Mesothelial cell of epicardium (in vitro differentiated cells): ENCODE measurements at regions not wholly inside any gene's neighbourhood (a gene's known extent, or its start where the extent isn't known, plus 50 kb on each side); places are given as distances from the start of the nearest gene placed in this dataset.

Experiments
- DNase-seq, 2 experiments: peaks; one replicate each; pipeline ENCODE4 v3.0.0; 2021; ENCODE audit warnings: low spot score in 2 of 2; ENCODE audit not compliant: unreplicated experiment in 2 of 2
- H3K27ac Mint-ChIP-seq: 2 replicates; pipeline ENCODE4 v1.8.0; 2021; ENCODE audit warnings: mixed read lengths
- H3K27me3 Mint-ChIP-seq: 2 replicates; pipeline ENCODE4 v1.8.0; 2021; ENCODE audit warnings: low read depth, mixed read lengths
- H3K36me3 Mint-ChIP-seq: 2 replicates; pipeline ENCODE4 v1.8.0; 2021; ENCODE audit warnings: mixed read lengths
- H3K4me1 Mint-ChIP-seq: 2 replicates; pipeline ENCODE4 v1.8.0; 2021; ENCODE audit warnings: mixed read lengths
- H3K4me3 Mint-ChIP-seq: 2 replicates; pipeline ENCODE4 v1.8.0; 2021; ENCODE audit warnings: mild to moderate bottlenecking, moderate library complexity, mixed read lengths
- H3K9me3 Mint-ChIP-seq: 2 replicates; pipeline ENCODE4 v1.8.0; 2021; ENCODE audit warnings: mixed read lengths
- CTCF ChIP-seq: fragments of 200-600 bp; sonication (generic); IDR thresholded peaks from one replicate; pipeline ENCODE4 v1.5.0; 2021; ENCODE audit warnings: antibody characterized with exemption; ENCODE audit not compliant: unreplicated experiment

- peak overlapping the region; percentile 58 for H3K27ac Mint-ChIP-seq
These were observed 322.9 kb upstream of the B3GAT1 start for GRCh38 chr11:134734894-134735293.

GRCh38 chr11:134734141-134734845 is 322.3 kb upstream of the B3GAT1 start:
- no peaks in the 10 kb centered on the region for H3K36me3 Mint-ChIP-seq
- peak overlapping the region; percentile 58 for H3K27ac Mint-ChIP-seq
- no peaks in the 10 kb centered on the region for H3K9me3 Mint-ChIP-seq
- TF ChIP-seq CTCF, result no peak
- no peak overlapping the region for H3K4me3 Mint-ChIP-seq
- H3K4me1 Mint-ChIP-seq, result peaks cover 46% of the 10 kb centered on the region
- DNase-seq, result no peak
- no peaks in the 10 kb centered on the region for H3K27me3 Mint-ChIP-seq

More at GRCh38 chr11:134734894-134735293, 322.9 kb upstream of the B3GAT1 start:
- DNase-seq, result no peak
- no peaks in the 10 kb centered on the region for H3K9me3 Mint-ChIP-seq
- H3K27me3 Mint-ChIP-seq, result no peaks in the 10 kb centered on the region
- H3K4me1 Mint-ChIP-seq, result peaks cover 46% of the 10 kb centered on the region
- TF ChIP-seq CTCF, result no peak
- no peaks in the 10 kb centered on the region for H3K36me3 Mint-ChIP-seq
- no peak overlapping the region for H3K4me3 Mint-ChIP-seq

- Mint-ChIP-seq H3K36me3 (no peaks in the 10 kb centered on the region), H3K9me3 (no peaks in the 10 kb centered on the region), H3K4me1 (peaks cover 46% of the 10 kb centered on the region), H3K4me3 (no peak overlapping the region), H3K27me3 (no peaks in the 10 kb centered on the region), H3K27ac (no peak overlapping the region)
- no peak for TF ChIP-seq CTCF
- no peak for DNase-seq
These were observed 321.6 kb upstream of the B3GAT1 start for GRCh38 chr11:134733646-134734045.

- Mint-ChIP-seq H3K36me3 (no peaks in the 10 kb centered on the region), H3K27ac (peak overlapping the region; percentile 81), H3K4me3 (no peak overlapping the region), H3K4me1 (peaks cover 46% of the 10 kb centered on the region), H3K27me3 (peaks cover 4% of the 10 kb centered on the region), H3K9me3 (no peaks in the 10 kb centered on the region)
- DNase-seq, result no peak
- TF ChIP-seq CTCF, result no peak
These were observed 319.3 kb upstream of the B3GAT1 start for GRCh38 chr11:134731213-134731961.

GRCh38 chr11:134730561-134731212 is 318.6 kb upstream of the B3GAT1 start:
- TF ChIP-seq CTCF, result no peak
- Mint-ChIP-seq H3K9me3 (no peaks in the 10 kb centered on the region), H3K4me3 (no peak overlapping the region), H3K4me1 (peaks cover 53% of the 10 kb centered on the region), H3K36me3 (no peaks in the 10 kb centered on the region), H3K27me3 (peaks cover 6% of the 10 kb centered on the region), H3K27ac (peak overlapping the region; percentile 81)
- DNase-seq, result no peak
